OCI-LY7 (cell line): ENCODE measurements at regions not wholly inside any gene's neighbourhood (a gene's known extent, or its start where the extent isn't known, plus 50 kb on each side); places are given as distances from the start of the nearest gene placed in this dataset.

ENCODE experiments used
- BruUV-seq: library from RNA; stranded (reverse); fragments of 400-500 nt; replicated peaks from 2 replicates; lab custom pipeline; 2021; lab: Mats Ljungman, UMichigan
- CTCF ChIA-PET: fragments of 300-600 bp; sonication (Branson Sonifier 250); formaldehyde crosslinking; loops from one replicate; lab custom pipeline; 2022; ENCODE audit warnings: antibody characterized with exemption; ENCODE audit not compliant: unreplicated experiment; lab: Charles Lee
- POLR2A ChIA-PET: fragments of 300-600 bp; sonication (Branson Sonifier 250); formaldehyde crosslinking; loops from one replicate; lab custom pipeline; 2022; ENCODE audit warnings: antibody characterized with exemption; lab: Charles Lee
- DNase-seq: peaks from one replicate; pipeline ENCODE4 v3.0.0-alpha.2; 2015; ENCODE audit warnings: low spot score
- H2AFZ ChIP-seq: fragments of 200-600 bp; sonication (generic), shearing (Covaris generic); 2 replicates; pipeline ENCODE4 v1.6.1; 2014; ENCODE audit warnings: mild to moderate bottlenecking, antibody characterized with exemption, low read length, moderate library complexity
- H3K27ac ChIP-seq: fragments of 200-600 bp; sonication (generic); 2 replicates; pipeline ENCODE4 v1.5.1; 2014; ENCODE audit warnings: mixed run types, low read depth, mild to moderate bottlenecking, moderate library complexity, low read length, inconsistent platforms; ENCODE audit not compliant: poor library complexity, severe bottlenecking
- H3K36me3 ChIP-seq: fragments of 200-600 bp; sonication (generic); 2 replicates; pipeline ENCODE4 v1.6.1; 2014; ENCODE audit warnings: mild to moderate bottlenecking, antibody characterized with exemption, low read length, moderate library complexity, mixed read lengths; ENCODE audit not compliant: insufficient read depth
- H3K4me1 ChIP-seq: fragments of 200-600 bp; sonication (generic); 2 replicates; pipeline ENCODE4 v1.5.1; 2014; ENCODE audit warnings: mild to moderate bottlenecking, low read length; ENCODE audit not compliant: insufficient read depth, poor library complexity, severe bottlenecking
- H3K4me2 ChIP-seq: fragments of 200-600 bp; sonication (generic); 2 replicates; pipeline ENCODE4 v1.6.1; 2014; ENCODE audit warnings: mild to moderate bottlenecking, low read length
- H3K4me3 ChIP-seq: fragments of 200-600 bp; sonication (generic); 2 replicates; pipeline ENCODE4 v1.5.1; 2014; ENCODE audit warnings: mild to moderate bottlenecking, low read depth, low read length; ENCODE audit not compliant: poor library complexity, severe bottlenecking
- H3K79me2 ChIP-seq: fragments of 200-600 bp; sonication (generic); 2 replicates; pipeline ENCODE4 v1.6.1; 2016; ENCODE audit warnings: low read depth, mild to moderate bottlenecking, low read length, moderate library complexity, mixed read lengths; ENCODE audit not compliant: insufficient read depth
- H3K9me2 ChIP-seq: fragments of 200-600 bp; sonication (generic); 2 replicates; pipeline ENCODE4 v1.6.1; 2016; ENCODE audit warnings: mild to moderate bottlenecking, low read length, mixed read lengths; ENCODE audit not compliant: insufficient read depth
- H3K9me3 ChIP-seq: fragments of 200-600 bp; sonication (generic); 2 replicates; pipeline ENCODE4 v1.6.1; 2014; ENCODE audit warnings: mild to moderate bottlenecking, mixed run types, low read length, mixed read lengths
- H4K20me1 ChIP-seq: fragments of 200-600 bp; sonication (generic); 2 replicates; pipeline ENCODE4 v1.6.1; 2014; ENCODE audit warnings: mild to moderate bottlenecking, antibody characterized with exemption, low read length, moderate library complexity, mixed read lengths; ENCODE audit not compliant: insufficient read depth
- CTCF ChIP-seq: fragments of 200-600 bp; sonication (generic); conservative IDR thresholded peaks from 2 replicates; pipeline ENCODE4 v1.5.1; 2014; ENCODE audit warnings: mild to moderate bottlenecking, antibody characterized with exemption, low read length, moderate library complexity, mixed read lengths
- EZH2phosphoT487 ChIP-seq: fragments of 200-600 bp; sonication (generic); IDR thresholded peaks from 2 replicates; pipeline ENCODE4 v1.6.1; 2018; ENCODE audit warnings: low read depth, borderline replicate concordance, mild to moderate bottlenecking, mixed run types, antibody characterized with exemption, low read length, moderate library complexity, mixed read lengths
- intact Hi-C: fragments of 100-400 bp; cut with micrococcal nuclease; formaldehyde crosslinking; loops from one replicate; pipeline ENCODE4 v1.10.0; 2022; ENCODE audit not compliant: unreplicated experiment

- no peak for TF ChIP-seq CTCF
- no peak for TF ChIP-seq EZH2phosphoT487
These were observed 155.8 kb downstream of the SH2D1A start for GRCh38 chrX:124502166-124502565.

GRCh38 chrX:124502599-124502998 is 156.2 kb downstream of the SH2D1A start:
- TF ChIP-seq CTCF (no peak), EZH2phosphoT487 (no peak)

More at GRCh38 chrX:124502166-124502565, 155.8 kb downstream of the SH2D1A start:
- Histone ChIP-seq H3K4me1 (peaks cover 32% of the 10 kb centered on the region), H3K36me3 (no peaks in the 10 kb centered on the region), H2AFZ (no peak overlapping the region), H3K79me2 (no peaks in the 10 kb centered on the region), H3K27ac (no peak overlapping the region), H3K4me3 (no peak overlapping the region), H4K20me1 (no peaks in the 10 kb centered on the region), H3K9me2 (no peaks in the 10 kb centered on the region), H3K9me3 (no peaks in the 10 kb centered on the region), H3K4me2 (no peak overlapping the region)
- ChIA-PET POLR2A (no interaction called here), CTCF (no interaction called here)
- intact Hi-C loops = loop anchor here (10.0 kb wide), 1 partner anchor 97 kb away; no protein-coding TSS in a partner anchor
- BruUV-seq = no TSS peak
- DNase-seq = no peak

More at GRCh38 chrX:124502599-124502998, 156.2 kb downstream of the SH2D1A start:
- Histone ChIP-seq H4K20me1 (no peaks in the 10 kb centered on the region), H3K4me1 (peaks cover 32% of the 10 kb centered on the region), H2AFZ (no peak overlapping the region), H3K9me3 (no peaks in the 10 kb centered on the region), H3K4me3 (no peak overlapping the region), H3K9me2 (no peaks in the 10 kb centered on the region), H3K79me2 (no peaks in the 10 kb centered on the region), H3K36me3 (no peaks in the 10 kb centered on the region), H3K27ac (no peak overlapping the region), H3K4me2 (no peak overlapping the region)
- intact Hi-C loops = loop anchor here (10.0 kb wide), 1 partner anchor 98 kb away; no protein-coding TSS in a partner anchor
- CTCF ChIA-PET = no interaction called here
- no peak for DNase-seq
- POLR2A ChIA-PET = no interaction called here
- no TSS peak for BruUV-seq
